Stomach smooth muscle (tissue), 2 donors: ENCODE measurements at regions not wholly inside any gene's neighbourhood (a gene's known extent, or its start where the extent isn't known, plus 50 kb on each side); places are given as distances from the start of the nearest gene placed in this dataset.

ENCODE experiments used
- H3K27ac ChIP-seq: one replicate; pipeline ENCODE4 v1.7.0; 2013; ENCODE audit warnings: mild to moderate bottlenecking, low read length, inconsistent platforms
- H3K27me3 ChIP-seq, 2 donors: one replicate each; pipeline ENCODE4 v1.7.0; 2013; ENCODE audit warnings: low read length in 2 of 2; ENCODE audit not compliant: insufficient read depth in 2 of 2, control insufficient read depth in 1 of 2
- H3K36me3 ChIP-seq, 2 donors: one replicate each; pipeline ENCODE4 v1.7.0; 2013; ENCODE audit warnings: low read length in 2 of 2; ENCODE audit not compliant: control insufficient read depth in 2 of 2, insufficient read depth in 2 of 2
- H3K4me1 ChIP-seq: one replicate; pipeline ENCODE4 v1.7.0; 2013; ENCODE audit warnings: low read length; ENCODE audit not compliant: control insufficient read depth, insufficient read depth
- H3K4me3 ChIP-seq, 2 donors: one replicate each; pipeline ENCODE4 v1.7.0; 2013; ENCODE audit warnings: low read length in 2 of 2
- H3K9ac ChIP-seq, 2 donors: one replicate each; pipeline ENCODE4 v1.7.0; 2013; ENCODE audit warnings: low read length in 2 of 2, mild to moderate bottlenecking in 1 of 2
- H3K9me3 ChIP-seq, 2 donors: one replicate each; pipeline ENCODE4 v1.7.0; 2013; ENCODE audit warnings: low read length in 2 of 2; ENCODE audit not compliant: control insufficient read depth in 2 of 2
- donor health status: healthy.
- donor health status: Pancreatic carcinoma.

GRCh38 chr12:115147916-115148315 is 463.9 kb upstream of the TBX3 start:
- Histone ChIP-seq H3K9me3 (no peaks in the 10 kb centered on the region), H3K4me1 (no peaks in the 10 kb centered on the region), H3K27me3 (no peaks in the 10 kb centered on the region), H3K36me3 (no peaks in the 10 kb centered on the region), H3K27ac (no peak overlapping the region), H3K9ac (no peak overlapping the region), H3K4me3 (no peak overlapping the region)

- no peak overlapping the region for H3K4me3 ChIP-seq
- no peaks in the 10 kb centered on the region for H3K9me3 ChIP-seq
- H3K36me3 ChIP-seq, result no peaks in the 10 kb centered on the region
- H3K4me1 ChIP-seq, result no peaks in the 10 kb centered on the region
- no peak overlapping the region for H3K9ac ChIP-seq
- no peaks in the 10 kb centered on the region for H3K27me3 ChIP-seq
- no peak overlapping the region for H3K27ac ChIP-seq
Measured at GRCh38 chr12:115146453-115146852, 462.5 kb upstream of the TBX3 start.

- H3K9me3 ChIP-seq, result no peaks in the 10 kb centered on the region
- no peaks in the 10 kb centered on the region for H3K27me3 ChIP-seq
- no peaks in the 10 kb centered on the region for H3K36me3 ChIP-seq
- H3K4me1 ChIP-seq, result no peaks in the 10 kb centered on the region
- H3K4me3 ChIP-seq, result no peak overlapping the region
- H3K9ac ChIP-seq, result no peak overlapping the region
- no peak overlapping the region for H3K27ac ChIP-seq
Measured at GRCh38 chr12:115144425-115144824, 460.4 kb upstream of the TBX3 start.

DNA sequence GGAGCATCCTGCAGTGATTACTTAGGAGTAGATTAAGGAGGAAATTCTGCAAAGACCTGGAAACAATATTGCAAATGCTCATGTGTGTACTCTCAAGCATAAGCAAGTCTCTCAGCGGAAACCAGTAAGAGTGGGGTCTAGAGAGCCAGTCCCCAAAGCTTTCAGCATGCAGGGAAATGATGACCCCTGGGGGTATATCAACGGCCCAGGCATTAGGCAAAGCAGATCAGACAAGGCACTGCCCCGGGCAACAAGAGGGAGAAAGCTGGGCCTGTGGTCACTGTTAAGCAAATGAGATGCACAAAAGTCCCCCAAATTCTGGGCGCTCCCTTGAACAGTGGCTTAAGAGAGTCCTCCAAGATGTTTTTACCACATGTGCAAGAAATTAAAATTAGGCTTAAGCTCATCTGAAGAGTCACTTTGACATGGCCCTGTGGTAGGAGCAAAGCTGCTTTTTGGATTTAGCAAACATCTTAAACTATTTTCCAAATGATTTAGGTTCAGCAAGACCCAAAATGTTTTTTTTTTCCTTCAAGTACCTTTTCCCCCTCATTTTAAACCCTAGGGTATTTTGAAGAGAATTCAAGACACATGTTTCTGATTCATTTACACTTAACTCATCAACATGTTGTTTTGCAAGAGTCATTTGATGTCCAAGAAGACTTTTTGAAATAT is 457.1 kb upstream of the TBX3 start:
- H3K36me3 ChIP-seq, result no peaks in the 10 kb centered on the region
- no peaks in the 10 kb centered on the region for H3K4me1 ChIP-seq
- no peak overlapping the region for H3K4me3 ChIP-seq
- no peak overlapping the region for H3K27ac ChIP-seq
- H3K27me3 ChIP-seq, result no peaks in the 10 kb centered on the region
- H3K9me3 ChIP-seq, result peaks cover 0 to 3% of the 10 kb centered on the region in 2 donors
- no peak overlapping the region for H3K9ac ChIP-seq

- Histone ChIP-seq H3K27me3 (no peaks in the 10 kb centered on the region), H3K36me3 (no peaks in the 10 kb centered on the region), H3K9ac (no peak overlapping the region), H3K4me1 (peaks cover 3% of the 10 kb centered on the region), H3K4me3 (no peak overlapping the region), H3K9me3 (peaks cover 0 to 3% of the 10 kb centered on the region in 2 donors), H3K27ac (no peak overlapping the region)
Measured at GRCh38 chr12:115137812-115138521, 454.0 kb upstream of the TBX3 start.

DNA sequence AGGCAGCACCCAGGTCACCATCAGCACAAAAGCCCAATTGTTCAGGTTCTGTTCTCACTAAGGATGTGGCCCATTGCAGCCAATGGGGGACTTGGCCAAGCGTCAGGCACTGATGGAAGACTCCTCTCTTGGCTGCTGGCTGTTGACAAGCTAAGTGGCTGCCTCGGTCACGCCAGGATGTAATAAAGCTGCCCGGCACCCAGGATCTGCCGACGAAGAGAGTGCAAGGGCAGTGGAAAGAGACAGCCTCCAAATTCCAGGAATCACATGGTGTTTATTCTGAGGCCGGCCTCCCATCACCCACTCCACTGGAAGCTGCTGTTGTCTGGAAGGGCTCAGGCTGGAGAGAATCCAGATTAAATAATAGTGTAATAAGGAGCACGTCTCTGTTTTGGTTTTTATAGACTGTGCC is 451.8 kb upstream of the TBX3 start:
- Histone ChIP-seq H3K27me3 (no peaks in the 10 kb centered on the region), H3K36me3 (no peaks in the 10 kb centered on the region), H3K4me1 (peaks cover 3% of the 10 kb centered on the region), H3K27ac (no peak overlapping the region), H3K4me3 (peak overlapping the region in 1 of 2 donors; percentile 16), H3K9ac (no peak overlapping the region), H3K9me3 (peaks cover 0 to 3% of the 10 kb centered on the region in 2 donors)

DNA sequence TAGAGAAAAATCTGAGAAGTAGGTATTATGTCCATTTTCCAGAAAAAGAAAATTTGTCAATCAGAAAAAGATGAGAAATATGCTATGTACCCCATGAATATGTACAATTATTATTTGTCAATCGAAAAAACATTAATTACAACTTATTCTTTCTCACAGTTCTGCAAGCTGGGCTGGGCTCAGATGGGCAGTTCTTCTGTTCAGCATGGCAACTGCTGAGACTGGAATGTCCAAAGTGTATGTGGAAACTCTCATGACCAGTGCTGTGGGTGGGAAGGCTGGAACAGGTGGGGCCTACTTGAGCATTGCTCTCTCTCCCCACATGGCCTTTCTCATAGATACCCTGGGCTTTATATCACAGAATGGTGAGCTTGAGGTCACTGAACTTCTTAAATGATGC is 450.3 kb upstream of the TBX3 start:
- no peak overlapping the region for H3K27ac ChIP-seq
- H3K4me3 ChIP-seq, result no peak overlapping the region
- peaks cover 0 to 3% of the 10 kb centered on the region in 2 donors for H3K9me3 ChIP-seq
- no peak overlapping the region for H3K9ac ChIP-seq
- no peaks in the 10 kb centered on the region for H3K27me3 ChIP-seq
- H3K36me3 ChIP-seq, result no peaks in the 10 kb centered on the region
- peaks cover 3% of the 10 kb centered on the region for H3K4me1 ChIP-seq

- peaks cover 0 to 3% of the 10 kb centered on the region in 2 donors for H3K9me3 ChIP-seq
- no peak overlapping the region for H3K9ac ChIP-seq
- peaks cover 3% of the 10 kb centered on the region for H3K4me1 ChIP-seq
- H3K27me3 ChIP-seq, result no peaks in the 10 kb centered on the region
- no peaks in the 10 kb centered on the region for H3K36me3 ChIP-seq
- no peak overlapping the region for H3K27ac ChIP-seq
- no peak overlapping the region for H3K4me3 ChIP-seq
Measured at GRCh38 chr12:115132905-115133304, 448.9 kb upstream of the TBX3 start.

- no peak overlapping the region for H3K4me3 ChIP-seq
- H3K9ac ChIP-seq, result no peak overlapping the region
- H3K4me1 ChIP-seq, result peaks cover 3% of the 10 kb centered on the region
- H3K36me3 ChIP-seq, result no peaks in the 10 kb centered on the region
- no peak overlapping the region for H3K27ac ChIP-seq
- H3K27me3 ChIP-seq, result no peaks in the 10 kb centered on the region
- H3K9me3 ChIP-seq, result no peaks in the 10 kb centered on the region
Measured at GRCh38 chr12:115132145-115132544, 448.2 kb upstream of the TBX3 start.

DNA sequence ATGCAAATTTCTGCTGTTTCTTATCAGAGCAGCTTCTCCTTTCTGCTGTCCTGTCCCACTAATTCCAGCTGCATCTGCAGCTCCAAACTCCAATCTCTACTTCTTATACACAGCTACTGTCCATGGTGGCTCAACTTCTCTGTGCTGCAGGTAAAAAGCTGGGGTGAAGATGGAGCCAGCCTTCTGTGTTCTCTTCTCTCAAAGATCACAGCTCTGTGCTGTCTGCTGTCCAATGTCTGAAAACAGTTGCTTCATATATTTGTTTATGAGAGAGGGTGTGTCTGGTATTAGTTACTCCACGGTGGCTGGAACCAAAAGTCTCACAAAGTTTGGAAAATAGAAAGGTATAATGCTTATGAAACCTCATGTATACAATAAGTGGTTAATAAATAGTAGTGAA is 445.8 kb upstream of the TBX3 start:
- Histone ChIP-seq H3K9me3 (no peaks in the 10 kb centered on the region), H3K4me3 (no peak overlapping the region), H3K9ac (no peak overlapping the region), H3K4me1 (no peaks in the 10 kb centered on the region), H3K36me3 (no peaks in the 10 kb centered on the region), H3K27me3 (no peaks in the 10 kb centered on the region), H3K27ac (no peak overlapping the region)

GRCh38 chr12:115121053-115121452 is 437.1 kb upstream of the TBX3 start:
- H3K9me3 ChIP-seq, result no peaks in the 10 kb centered on the region
- no peaks in the 10 kb centered on the region for H3K4me1 ChIP-seq
- no peaks in the 10 kb centered on the region for H3K36me3 ChIP-seq
- no peak overlapping the region for H3K4me3 ChIP-seq
- no peak overlapping the region for H3K27ac ChIP-seq
- no peak overlapping the region for H3K9ac ChIP-seq
- no peaks in the 10 kb centered on the region for H3K27me3 ChIP-seq
